ENCODE measurements at regions not wholly inside any gene's neighbourhood (a gene's known extent, or its start where the extent isn't known, plus 50 kb on each side); places are given as distances from the start of the nearest gene placed in this dataset.

GRCh38 chr11:70755410-70756158 lies 357.3 kb downstream of the CTTN start (continued):
- TF ChIP-seq AHR (CRISPR knock-in tag; IDR thresholded peaks at IDR 0.05) (peak; percentile 59; the same call in 1 of the 2 replicates), ZNF513 (CRISPR knock-in tag; conservative IDR thresholded peaks at IDR 0.05) (no peak), ARNT2 (CRISPR knock-in tag; IDR thresholded peaks at IDR 0.05; ENCODE audit: low read depth) (0 out of 2 replicates have a peak, but pooled peaks have one; percentile 37), HIVEP1 (CRISPR knock-in tag; IDR thresholded peaks at IDR 0.05) (peak; percentile 77), NRL (CRISPR knock-in tag; IDR thresholded peaks at IDR 0.05; ENCODE audit: borderline replicate concordance) (no peak), SOX6 (IDR thresholded peaks at IDR 0.05) (no peak), SOX6 (CRISPR knock-in tag; IDR thresholded peaks at IDR 0.05) (0 out of 2 replicates have a peak, but pooled peaks have one; percentile 23), ZNF343 (CRISPR knock-in tag; IDR thresholded peaks at IDR 0.05) (no peak), KMT2A (CRISPR knock-in tag; IDR thresholded peaks at IDR 0.05) (0 out of 2 replicates have a peak, but pooled peaks have one; percentile 43)

- in situ Hi-C loops (cut with HindIII; ENCODE audit: extremely low pct_ligation_motif_present, low pct_unique_long_range_greater_than_20kb): loop anchor here (5.0 kb wide), 1 partner anchor 289 kb away; no protein-coding TSS in a partner anchor
- no peaks in the 10 kb centered on the region for H3K4me1 ChIP-seq (ENCODE audit: insufficient read depth, low read length)
- peaks cover 5 to 9% of the 10 kb centered on the region in 2 experiments; a peak in 4 of 5 replicates for H3K36me3 ChIP-seq (replicated peaks in 1 of 2; ENCODE audit: control insufficient read depth in 1 of 2, insufficient read depth in 2 of 2, low read length in 2 of 2)
- no peaks in the 10 kb centered on the region for H3K79me2 ChIP-seq (ENCODE audit: insufficient read depth, low read length)
- H3K4me2 ChIP-seq (ENCODE audit: low read depth, low read length): no peak overlapping the region
- H3K27ac ChIP-seq (ENCODE audit: extremely low read length, insufficient read depth, low read length): no peak overlapping the region
- no peak overlapping the region for H3K9ac ChIP-seq (ENCODE audit: insufficient read depth, low read depth, low read length)
- intact Hi-C loops (cut with micrococcal nuclease; ENCODE audit: unreplicated experiment): no loop called here
- POLR2A ChIA-PET: no interaction called here
- CTCF ChIA-PET (ENCODE audit: low intra/inter-chr PET ratio, low total read pairs): no interaction called here
- peaks cover 4% of the 10 kb centered on the region for H3K9me3 ChIP-seq (ENCODE audit: low read length)
- H3K27me3 ChIP-seq (ENCODE audit: control insufficient read depth in 1 of 2, insufficient read depth in 2 of 2, low read length in 2 of 2): no peaks in the 10 kb centered on the region
- no peak overlapping the region for H2AFZ ChIP-seq (ENCODE audit: low read length)
- no TSS peak for BruUV-seq (replicated peaks)
- DNase-seq (ENCODE audit: low spot score) (no peak), ATAC-seq (peak; percentile 27), FAIRE-seq (no peak)
- H3K4me3 ChIP-seq (replicated peaks in 1 of 3; ENCODE audit: insufficient read depth in 1 of 3, low read depth in 2 of 3, low read length in 3 of 3): no peak overlapping the region
- peaks cover 16% of the 10 kb centered on the region; the same call in 1 of the 2 replicates for H4K20me1 ChIP-seq (ENCODE audit: insufficient read depth, low read length)
- WGBS (ENCODE audit: low lambda C conversion rate): 94% methylated on average over 3 of the region's 8 CpGs
- TF ChIP-seq JUN (CRISPR knock-in tag; IDR thresholded peaks at IDR 0.05): no peak
- TF ChIP-seq ZNF577 (CRISPR knock-in tag; IDR thresholded peaks at IDR 0.05; ENCODE audit: borderline replicate concordance, low read depth): no peak
- TF ChIP-seq ZNF407 (CRISPR knock-in tag; IDR thresholded peaks at IDR 0.05; ENCODE audit: not compliant biosample characterization): no peak
- TF ChIP-seq ONECUT2 (CRISPR knock-in tag; IDR thresholded peaks at IDR 0.05): no peak
- no peak for TF ChIP-seq ZNF598 (CRISPR knock-in tag; IDR thresholded peaks at IDR 0.05; ENCODE audit: borderline replicate concordance)
Observed at GRCh38 chr11:70756341-70756740, 358.0 kb downstream of the CTTN start.
